Neuronal stem cell (in vitro differentiated cells): ENCODE measurements at regions not wholly inside any gene's neighbourhood (a gene's known extent, or its start where the extent isn't known, plus 50 kb on each side); places are given as distances from the start of the nearest gene placed in this dataset.

Source experiments
- DNase-seq: peaks from one replicate; pipeline ENCODE4 v3.0.0-alpha.2; 2013; ENCODE audit warnings: low spot score
- H2AFZ ChIP-seq: one replicate; pipeline ENCODE4 v1.6.1; 2013; ENCODE audit warnings: mild to moderate bottlenecking, low read length, inconsistent platforms
- H2AK5ac ChIP-seq: 2 replicates; pipeline ENCODE4 v1.6.1; 2013; ENCODE audit warnings: low read depth, mild to moderate bottlenecking, inconsistent platforms, low read length, moderate library complexity, mixed read lengths
- H2BK120ac ChIP-seq: 2 replicates; pipeline ENCODE4 v1.6.1; 2013; ENCODE audit warnings: low read depth, mild to moderate bottlenecking, inconsistent platforms, low read length, moderate library complexity, mixed read lengths
- H2BK12ac ChIP-seq: one replicate; pipeline ENCODE4 v1.6.1; 2013; ENCODE audit warnings: low read length, inconsistent platforms
- H2BK15ac ChIP-seq: 2 replicates; pipeline ENCODE4 v1.6.1; 2013; ENCODE audit warnings: mild to moderate bottlenecking, low read length, inconsistent platforms, mixed read lengths
- H2BK5ac ChIP-seq: one replicate; pipeline ENCODE4 v1.6.1; 2013; ENCODE audit warnings: inconsistent platforms, mild to moderate bottlenecking, low read length, moderate library complexity
- H3K14ac ChIP-seq: one replicate; pipeline ENCODE4 v1.6.1; 2013; ENCODE audit warnings: low read length, inconsistent platforms
- H3K18ac ChIP-seq: 2 replicates; pipeline ENCODE4 v1.6.1; 2013; ENCODE audit warnings: low read length, inconsistent platforms
- H3K23ac ChIP-seq: 2 replicates; pipeline ENCODE4 v1.6.1; 2013; ENCODE audit warnings: low read depth, mild to moderate bottlenecking, mixed read lengths, low read length, inconsistent platforms; ENCODE audit not compliant: poor library complexity
- H3K27ac ChIP-seq: replicated peaks from 3 replicates; pipeline ENCODE4 v1.5.1; 2013; ENCODE audit warnings: low read length, inconsistent platforms
- H3K27me3 ChIP-seq, 3 experiments: 2 replicates each; pipeline ENCODE4 v1.6.1; 2013; ENCODE audit warnings: low read length in 3 of 3, mild to moderate bottlenecking in 2 of 3, inconsistent platforms in 1 of 3, low read depth in 1 of 3, mixed read lengths in 1 of 3, moderate library complexity in 1 of 3; ENCODE audit not compliant: control insufficient read depth in 3 of 3, insufficient read depth in 3 of 3
- H3K36me3 ChIP-seq, 2 donors: replicated peaks in 1 of 2; 2 replicates each; pipeline ENCODE4 v1.6.1; 2013; ENCODE audit warnings: low read length in 2 of 2; ENCODE audit not compliant: control insufficient read depth in 2 of 2, insufficient read depth in 2 of 2
- H3K4ac ChIP-seq: 2 replicates; pipeline ENCODE4 v1.6.1; 2013; ENCODE audit warnings: inconsistent platforms, mild to moderate bottlenecking, low read length, moderate library complexity
- H3K4me1 ChIP-seq, 2 donors: 1 replicate in 1 of 2; 2 replicates in 1 of 2; pipeline ENCODE4 v1.6.1; 2013; ENCODE audit warnings: low read length in 2 of 2, low read depth in 1 of 2; ENCODE audit not compliant: control insufficient read depth in 2 of 2, insufficient read depth in 1 of 2
- H3K4me2 ChIP-seq: one replicate; pipeline ENCODE4 v1.6.1; 2013; ENCODE audit warnings: mild to moderate bottlenecking, low read length, inconsistent platforms; ENCODE audit not compliant: insufficient read depth, poor library complexity, severe bottlenecking
- H3K4me3 ChIP-seq, 2 donors: 2 replicates each; pipeline ENCODE4 v1.5.1; 2013; ENCODE audit warnings: low read length in 2 of 2, mild to moderate bottlenecking in 2 of 2, inconsistent platforms in 1 of 2, moderate library complexity in 1 of 2
- H3K79me1 ChIP-seq: one replicate; pipeline ENCODE4 v1.6.1; 2013; ENCODE audit warnings: low read depth, mild to moderate bottlenecking, inconsistent platforms, low read length, moderate library complexity
- H3K9ac ChIP-seq: one replicate; pipeline ENCODE4 v1.6.1; 2013; ENCODE audit warnings: mild to moderate bottlenecking, low read depth, low read length, inconsistent platforms; ENCODE audit not compliant: poor library complexity
- H3K9me3 ChIP-seq, 2 donors: replicated peaks in 1 of 2; 2 replicates each; pipeline versions ENCODE3 to v1.6.1; 2013; ENCODE audit warnings: low read length in 2 of 2, mild to moderate bottlenecking in 2 of 2, inconsistent platforms in 1 of 2, low read depth in 1 of 2, mixed read lengths in 1 of 2, moderate library complexity in 1 of 2; ENCODE audit not compliant: control insufficient read depth in 2 of 2, insufficient read depth in 1 of 2
- H4K8ac ChIP-seq: one replicate; pipeline ENCODE4 v1.6.1; 2013; ENCODE audit warnings: low read depth, mild to moderate bottlenecking, inconsistent platforms, low read length, moderate library complexity
- H4K91ac ChIP-seq: one replicate; pipeline ENCODE4 v1.6.1; 2013; ENCODE audit warnings: low read length, low read depth, mild to moderate bottlenecking, inconsistent platforms; ENCODE audit not compliant: poor library complexity
- WGBS, 2 donors: extraction: QIAGEN DNeasy Blood & Tissue Kit; methylation state at CpG; one replicate each; pipeline ENCODE4 v1.1.7; 2013; ENCODE audit warnings: missing lambda C conversion rate in 2 of 2, mixed read lengths in 1 of 2; ENCODE audit not compliant: insufficient read length in 2 of 2, insufficient replicate concordance in 1 of 2; ENCODE audit errors: extremely low coverage in 2 of 2; 5-methylcytosine and 5-hydroxymethylcytosine counted together

- WGBS, 2 donors, result no CpG with 5 or more reads among the region's 5 CpGs
- Histone ChIP-seq H2BK5ac (no peak overlapping the region), H2AK5ac (no peak overlapping the region), H2BK12ac (no peak overlapping the region), H2BK120ac (no peak overlapping the region), H2BK15ac (no peak overlapping the region), H3K23ac (no peak overlapping the region), H3K9ac (no peak overlapping the region), H3K4me3 (no peak overlapping the region), H4K91ac (no peak overlapping the region), H3K9me3 (no peaks in the 10 kb centered on the region), H3K4ac (no peak overlapping the region), H3K14ac (no peak overlapping the region), H3K4me1 (peaks cover 0 to 12% of the 10 kb centered on the region in 2 donors), H4K8ac (no peak overlapping the region), H3K27me3 (peaks cover 0 to 27% (median 0%) of the 10 kb centered on the region in 3 experiments), H3K18ac (no peak overlapping the region), H3K36me3 (no peaks in the 10 kb centered on the region), H2AFZ (no peak overlapping the region), H3K27ac (no peak overlapping the region), H3K4me2 (no peak overlapping the region), H3K79me1 (no peaks in the 10 kb centered on the region)
- no peak for DNase-seq
Observed at GRCh38 chr17:31693433-31694220, 165.4 kb downstream of the COPRS start.

- Histone ChIP-seq H2AFZ (no peak overlapping the region), H3K9me3 (no peaks in the 10 kb centered on the region), H2AK5ac (no peak overlapping the region), H3K4me2 (no peak overlapping the region), H4K91ac (no peak overlapping the region), H3K4me3 (no peak overlapping the region), H3K14ac (no peak overlapping the region), H2BK12ac (no peak overlapping the region), H2BK5ac (no peak overlapping the region), H2BK15ac (no peak overlapping the region), H3K79me1 (no peaks in the 10 kb centered on the region), H2BK120ac (no peak overlapping the region), H3K27ac (no peak overlapping the region), H3K23ac (no peak overlapping the region), H3K36me3 (no peaks in the 10 kb centered on the region), H3K9ac (no peak overlapping the region), H3K4me1 (peaks cover 0 to 12% of the 10 kb centered on the region in 2 donors), H3K4ac (no peak overlapping the region), H3K27me3 (peaks cover 0 to 24% (median 0%) of the 10 kb centered on the region in 3 experiments), H4K8ac (no peak overlapping the region), H3K18ac (no peak overlapping the region)
- no CpG with 5 or more reads among the region's 7 CpGs for WGBS, 2 donors
- no peak for DNase-seq
Observed at GRCh38 chr17:31692632-31693031, 166.4 kb downstream of the COPRS start.

GRCh38 chr17:31692027-31692426, 167.0 kb downstream of the COPRS start:
- Histone ChIP-seq H2BK12ac (no peak overlapping the region), H2AFZ (no peak overlapping the region), H3K14ac (no peak overlapping the region), H2BK15ac (no peak overlapping the region), H3K4me1 (peaks cover 0 to 14% of the 10 kb centered on the region in 2 donors), H3K9me3 (no peaks in the 10 kb centered on the region), H3K27ac (no peak overlapping the region), H3K79me1 (no peaks in the 10 kb centered on the region), H3K36me3 (no peaks in the 10 kb centered on the region), H3K23ac (no peak overlapping the region), H3K18ac (no peak overlapping the region), H3K27me3 (peaks cover 0 to 18% (median 0%) of the 10 kb centered on the region in 3 experiments), H3K4ac (no peak overlapping the region), H4K8ac (no peak overlapping the region), H3K9ac (no peak overlapping the region), H2BK5ac (no peak overlapping the region), H2BK120ac (no peak overlapping the region), H3K4me2 (no peak overlapping the region), H2AK5ac (no peak overlapping the region), H4K91ac (no peak overlapping the region), H3K4me3 (no peak overlapping the region)
- no peak for DNase-seq
- WGBS, 2 donors, result no CpG with 5 or more reads among the region's 8 CpGs

- Histone ChIP-seq H4K8ac (peak overlapping the region; percentile 76), H3K27ac (no peak overlapping the region), H3K4me3 (no peak overlapping the region), H2AFZ (no peak overlapping the region), H3K36me3 (no peaks in the 10 kb centered on the region), H2BK5ac (no peak overlapping the region), H3K79me1 (no peaks in the 10 kb centered on the region), H2BK15ac (peak overlapping the region; percentile 77), H2BK120ac (peak overlapping the region; percentile 65), H3K9ac (peak overlapping the region; percentile 26), H4K91ac (no peak overlapping the region), H2BK12ac (peak overlapping the region; percentile 78), H3K9me3 (no peaks in the 10 kb centered on the region), H3K4me1 (peaks cover 0 to 8% of the 10 kb centered on the region in 2 donors), H3K4me2 (no peak overlapping the region), H3K4ac (no peak overlapping the region), H3K18ac (peak overlapping the region; percentile 65), H3K14ac (no peak overlapping the region), H2AK5ac (peak overlapping the region; percentile 21), H3K23ac (peak overlapping the region; percentile 17), H3K27me3 (peaks cover 0 to 14% (median 0%) of the 10 kb centered on the region in 3 experiments)
- no CpG with 5 or more reads among the region's 9 CpGs for WGBS, 2 donors
- no peak for DNase-seq
Observed at GRCh38 chr17:31691251-31691905, 167.7 kb downstream of the COPRS start.
